GM10266 (cell line): ENCODE measurements at regions not wholly inside any gene's neighbourhood (a gene's known extent, or its start where the extent isn't known, plus 50 kb on each side); places are given as distances from the start of the nearest gene placed in this dataset.

Experiments
- DNase-seq: peaks from one replicate; pipeline ENCODE4 v3.0.0; 2012; ENCODE audit errors: extremely low spot score
- TF ChIP-seq, protein P1 (sequence below): IDR thresholded peaks from 2 replicates; pipeline ENCODE4 v1.5.1; 2012; ENCODE audit warnings: mild to moderate bottlenecking, low read depth; ENCODE audit not compliant: control insufficient read depth, insufficient read depth; ENCODE audit errors: missing control alignments

DNA sequence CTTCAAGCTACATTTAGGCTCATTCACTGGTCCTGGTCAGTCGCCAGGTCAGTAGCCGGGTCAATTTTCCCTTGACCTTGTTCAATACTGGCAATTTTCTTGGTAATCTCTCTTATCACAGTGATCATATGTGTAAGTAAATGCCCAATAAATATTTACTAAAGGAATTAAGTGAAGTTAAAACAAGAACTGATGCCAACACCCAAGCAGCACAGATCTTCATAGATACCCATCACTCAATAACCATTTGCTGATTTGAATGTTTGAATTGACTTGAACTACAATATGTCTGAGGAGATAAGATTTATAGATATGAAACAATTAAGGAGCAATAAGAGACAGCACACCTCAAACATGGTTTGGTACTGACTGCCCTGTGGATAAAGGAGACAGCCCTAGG lies 100.8 kb upstream of the PREP start:
- TF ChIP-seq, protein P1, sequence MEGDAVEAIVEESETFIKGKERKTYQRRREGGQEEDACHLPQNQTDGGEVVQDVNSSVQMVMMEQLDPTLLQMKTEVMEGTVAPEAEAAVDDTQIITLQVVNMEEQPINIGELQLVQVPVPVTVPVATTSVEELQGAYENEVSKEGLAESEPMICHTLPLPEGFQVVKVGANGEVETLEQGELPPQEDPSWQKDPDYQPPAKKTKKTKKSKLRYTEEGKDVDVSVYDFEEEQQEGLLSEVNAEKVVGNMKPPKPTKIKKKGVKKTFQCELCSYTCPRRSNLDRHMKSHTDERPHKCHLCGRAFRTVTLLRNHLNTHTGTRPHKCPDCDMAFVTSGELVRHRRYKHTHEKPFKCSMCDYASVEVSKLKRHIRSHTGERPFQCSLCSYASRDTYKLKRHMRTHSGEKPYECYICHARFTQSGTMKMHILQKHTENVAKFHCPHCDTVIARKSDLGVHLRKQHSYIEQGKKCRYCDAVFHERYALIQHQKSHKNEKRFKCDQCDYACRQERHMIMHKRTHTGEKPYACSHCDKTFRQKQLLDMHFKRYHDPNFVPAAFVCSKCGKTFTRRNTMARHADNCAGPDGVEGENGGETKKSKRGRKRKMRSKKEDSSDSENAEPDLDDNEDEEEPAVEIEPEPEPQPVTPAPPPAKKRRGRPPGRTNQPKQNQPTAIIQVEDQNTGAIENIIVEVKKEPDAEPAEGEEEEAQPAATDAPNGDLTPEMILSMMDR, result no peak
- no peak for DNase-seq

DNA sequence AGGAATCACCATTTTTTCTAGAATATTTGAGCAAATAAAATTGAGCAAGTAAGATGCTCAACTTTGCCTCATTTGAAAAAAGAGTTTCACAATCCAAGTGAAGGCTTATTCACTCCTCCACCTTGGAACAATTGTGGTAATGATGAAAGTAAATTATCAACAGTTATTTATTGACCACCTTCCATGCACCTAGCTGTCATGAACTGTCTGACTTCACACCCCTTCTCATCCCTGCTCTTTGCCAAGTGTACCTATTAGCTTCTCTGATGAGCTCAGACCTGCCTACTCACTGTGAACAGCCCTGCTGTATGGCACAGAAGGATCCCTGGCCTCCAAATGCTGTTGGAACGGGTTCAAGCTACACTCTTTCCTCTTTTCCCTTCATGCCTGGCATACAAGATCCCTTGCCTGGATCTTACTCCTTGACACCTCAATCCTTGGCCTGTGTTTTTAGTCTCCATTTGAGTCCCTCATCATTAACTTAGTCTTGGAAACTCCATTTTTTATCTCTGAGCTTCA lies 99.0 kb upstream of the PREP start:
- DNase-seq, result no peak
- TF ChIP-seq, protein P1, result no peak

DNA sequence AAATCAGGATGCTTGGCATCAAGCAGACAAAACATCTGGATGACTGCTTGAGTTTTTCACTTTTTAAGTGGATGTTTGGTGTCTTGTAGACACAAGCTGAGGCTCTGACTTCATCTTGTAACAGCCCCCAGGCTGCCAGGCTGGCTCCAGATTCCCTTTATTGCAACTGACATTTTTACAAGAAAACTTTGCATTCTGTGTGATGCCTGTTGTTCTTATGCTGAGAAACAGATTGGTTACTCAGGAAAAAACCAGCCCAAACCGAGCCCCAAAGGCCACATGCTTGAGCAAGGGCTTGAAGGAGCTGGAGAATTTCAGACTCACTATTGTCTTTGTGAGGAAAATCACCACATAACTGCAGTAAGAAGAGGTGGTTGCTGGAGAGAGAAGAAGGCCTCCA lies 98.4 kb upstream of the PREP start:
- DNase-seq, result no peak
- TF ChIP-seq, protein P1, result no peak

DNA sequence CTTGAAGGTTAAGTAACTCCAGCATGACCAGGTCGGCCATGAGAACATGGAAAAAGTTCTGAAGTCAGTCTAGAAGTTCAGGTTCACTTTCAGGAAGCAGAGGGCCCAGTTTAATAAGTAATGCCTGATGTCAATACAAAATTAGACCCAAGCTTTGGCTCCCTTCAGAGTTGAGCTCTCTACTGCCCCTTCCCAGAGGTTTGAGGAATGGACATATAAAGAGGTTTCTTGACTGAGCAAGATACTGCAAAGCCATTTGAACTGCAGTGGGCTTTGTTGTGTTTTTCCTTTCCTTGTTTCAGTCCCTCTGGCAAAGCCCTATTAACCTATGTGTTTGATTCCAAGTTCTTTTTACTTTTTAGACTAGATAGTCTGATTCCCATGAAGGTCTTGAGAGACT lies 97.8 kb upstream of the PREP start:
- DNase-seq, result no peak
- TF ChIP-seq, protein P1, result no peak

DNA sequence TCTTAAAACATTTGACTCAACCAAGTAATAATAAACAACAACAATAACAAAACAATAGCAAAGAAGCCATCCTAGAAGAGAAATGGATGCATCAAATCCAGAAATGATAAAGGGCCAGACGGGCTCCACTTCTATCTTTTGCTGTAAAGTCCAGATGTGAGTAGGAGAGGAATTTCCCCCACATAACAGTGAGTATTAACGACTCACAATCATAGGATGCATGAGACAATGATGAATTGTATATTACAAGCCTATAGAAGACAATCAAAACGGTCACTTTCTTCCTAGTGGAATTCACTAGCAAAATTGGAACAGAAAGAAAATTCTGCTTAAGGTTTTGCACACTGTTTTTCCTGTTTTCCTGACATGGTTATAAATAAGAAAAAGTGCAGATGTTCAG lies 97.0 kb upstream of the PREP start:
- DNase-seq, result no peak
- TF ChIP-seq, protein P1, result no peak

DNA sequence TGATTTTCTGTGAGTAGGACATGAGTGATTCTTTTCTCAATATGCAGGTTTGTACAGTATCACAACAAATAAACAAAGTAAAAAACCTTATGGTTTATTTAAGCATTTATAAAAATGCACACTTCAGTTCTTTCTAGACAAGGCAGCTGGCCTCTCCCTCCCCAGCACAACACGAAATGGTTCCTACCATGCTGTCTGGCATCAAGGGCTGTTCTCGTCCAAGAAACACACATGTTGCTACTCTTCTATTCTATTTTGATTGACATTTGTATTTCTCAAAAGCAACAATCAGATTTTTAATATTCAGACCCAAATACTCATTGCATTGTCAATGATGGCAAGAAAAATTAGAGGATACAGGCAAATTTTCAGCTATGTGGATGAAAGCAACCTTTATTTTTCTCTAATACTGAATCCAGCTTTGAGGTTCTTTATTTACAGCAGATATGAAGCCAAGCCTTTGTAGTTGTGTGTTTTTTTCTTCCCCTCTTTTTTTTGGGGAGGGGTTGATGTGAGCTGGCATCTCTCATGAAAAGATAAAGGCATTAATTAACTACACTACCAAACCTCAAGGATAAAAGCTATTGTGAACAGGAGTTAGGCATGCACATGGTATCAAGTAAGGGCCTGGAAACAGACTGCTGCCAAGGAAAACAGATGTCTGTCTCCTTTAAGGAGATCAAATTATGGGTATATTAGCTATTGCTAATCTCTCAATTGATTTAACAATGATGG lies 96.4 kb upstream of the PREP start:
- DNase-seq, result no peak
- TF ChIP-seq, protein P1, result no peak

DNA sequence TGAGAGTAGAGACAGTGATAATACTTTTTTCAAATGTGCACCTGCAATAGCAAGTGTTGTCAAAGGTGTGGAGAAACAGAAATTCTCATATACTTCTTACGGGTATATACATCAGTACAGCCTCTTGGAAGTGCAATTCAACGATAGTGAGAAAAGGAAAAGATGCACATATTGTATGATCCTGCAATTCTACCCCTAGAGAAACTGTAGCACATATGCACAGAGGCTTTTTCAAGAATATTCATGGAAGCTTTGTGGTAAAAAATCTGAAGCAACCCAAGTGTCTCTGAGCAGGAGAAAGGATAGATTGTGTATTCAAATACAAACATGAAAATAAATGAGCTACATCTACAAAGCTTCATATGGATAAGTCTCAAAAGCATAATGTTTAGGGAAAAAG lies 94.7 kb upstream of the PREP start:
- no peak for DNase-seq
- TF ChIP-seq, protein P1, result no peak
